ENCODE measurements at regions not wholly inside any gene's neighbourhood (a gene's known extent, or its start where the extent isn't known, plus 50 kb on each side); places are given as distances from the start of the nearest gene placed in this dataset.

GRCh38 chr1:118364882-118365281, 179.9 kb upstream of the SPAG17 start:
- Histone ChIP-seq H4K20me1 (replicated peaks; ENCODE audit: insufficient read depth) (no peaks in the 10 kb centered on the region), H3K36me3 (ENCODE audit: insufficient read depth) (peaks cover 3% of the 10 kb centered on the region; the same call in 1 of the 2 replicates), H3K79me2 (replicated peaks; ENCODE audit: insufficient read depth) (no peaks in the 10 kb centered on the region), H3K4me1 (ENCODE audit: insufficient read depth) (no peaks in the 10 kb centered on the region), H3K4me2 (no peak overlapping the region), H2AFZ (no peak overlapping the region), H3K4me3 (no peak overlapping the region), H3F3A (replicated peaks; ENCODE audit: low read depth) (no peaks in the 10 kb centered on the region), H3K27ac (ENCODE audit: low read depth) (no peak overlapping the region), H3K27me3 (ENCODE audit: insufficient read depth) (no peaks in the 10 kb centered on the region), H3K9me2 (ENCODE audit: insufficient read depth) (0 out of 2 replicates have a peak, but pooled peaks cover 3% of the 10 kb centered on the region)
- H3K27me3 Mint-ChIP-seq (ENCODE audit: insufficient read depth, low read depth, poor library complexity), result peaks cover 1% of the 10 kb centered on the region
- peaks cover 20% of the 10 kb centered on the region; the same call in 2 of the 3 replicates for H3K9me3 Mint-ChIP-seq
- ATAC-seq, result no peak
- H3K36me3 Mint-ChIP-seq (ENCODE audit: low read depth), result peaks cover 8% of the 10 kb centered on the region; the same call in 2 of the 3 replicates
- DNase-seq (ENCODE audit: low spot score), result no peak
- no peak overlapping the region for H3K4me3 Mint-ChIP-seq
- no peak for TF ChIP-seq JUNB (IDR thresholded peaks at IDR 0.05; ENCODE audit: unreplicated experiment)
- TF ChIP-seq EZH2phosphoT487 (IDR thresholded peaks at IDR 0.05; ENCODE audit: unreplicated experiment), result no peak
- TF ChIP-seq REST (IDR thresholded peaks at IDR 0.05; ENCODE audit: unreplicated experiment), result no peak
- TF ChIP-seq ZNF331 (CRISPR knock-in tag; IDR thresholded peaks at IDR 0.05; ENCODE audit: low read depth), result no peak
- TF ChIP-seq CREB1 (CRISPR knock-in tag; IDR thresholded peaks at IDR 0.05; ENCODE audit: low read depth), result no peak
- TF ChIP-seq ZNF462 (CRISPR knock-in tag; IDR thresholded peaks at IDR 0.05), result no peak
- no peak for TF ChIP-seq CTCF (conservative IDR thresholded peaks at IDR 0.05; ENCODE audit: low read depth in 2 of 2)
- no peak for TF ChIP-seq NANOG (IDR thresholded peaks at IDR 0.05; ENCODE audit: borderline replicate concordance)
- TF ChIP-seq EZH2 (IDR thresholded peaks at IDR 0.05; ENCODE audit: low read depth, unreplicated experiment), result no peak
- TF ChIP-seq STAT1 (IDR thresholded peaks at IDR 0.05; ENCODE audit: unreplicated experiment), result no peak
- no peak for TF ChIP-seq ZNF114 (CRISPR knock-in tag; IDR thresholded peaks at IDR 0.05)
- no peak overlapping the region for H3K27ac Mint-ChIP-seq
- peaks cover 6% of the 10 kb centered on the region; the same call in 2 of the 3 replicates for H3K4me1 Mint-ChIP-seq
